SK-MEL-5 (cell line): ENCODE measurements at regions not wholly inside any gene's neighbourhood (a gene's known extent, or its start where the extent isn't known, plus 50 kb on each side); places are given as distances from the start of the nearest gene placed in this dataset.
"Not testable (repeated sequence)": the region's sequence is repeated elsewhere in the genome, so short reads cannot be mapped to it uniquely, and the experiment has no call there.

ENCODE experiments used
- DNase-seq: peaks from one replicate; pipeline ENCODE4 v3.0.0-alpha.2; 2016; ENCODE audit warnings: low read depth, low spot score
- in situ Hi-C: cut with HindIII; loops from 2 replicates; pipeline ENCODE4 v1.10.0; 2016; ENCODE audit warnings: low sequenced_read_pairs, high pct_unique_total_duplicates, low pct_unique_long_range_greater_than_20kb

DNA sequence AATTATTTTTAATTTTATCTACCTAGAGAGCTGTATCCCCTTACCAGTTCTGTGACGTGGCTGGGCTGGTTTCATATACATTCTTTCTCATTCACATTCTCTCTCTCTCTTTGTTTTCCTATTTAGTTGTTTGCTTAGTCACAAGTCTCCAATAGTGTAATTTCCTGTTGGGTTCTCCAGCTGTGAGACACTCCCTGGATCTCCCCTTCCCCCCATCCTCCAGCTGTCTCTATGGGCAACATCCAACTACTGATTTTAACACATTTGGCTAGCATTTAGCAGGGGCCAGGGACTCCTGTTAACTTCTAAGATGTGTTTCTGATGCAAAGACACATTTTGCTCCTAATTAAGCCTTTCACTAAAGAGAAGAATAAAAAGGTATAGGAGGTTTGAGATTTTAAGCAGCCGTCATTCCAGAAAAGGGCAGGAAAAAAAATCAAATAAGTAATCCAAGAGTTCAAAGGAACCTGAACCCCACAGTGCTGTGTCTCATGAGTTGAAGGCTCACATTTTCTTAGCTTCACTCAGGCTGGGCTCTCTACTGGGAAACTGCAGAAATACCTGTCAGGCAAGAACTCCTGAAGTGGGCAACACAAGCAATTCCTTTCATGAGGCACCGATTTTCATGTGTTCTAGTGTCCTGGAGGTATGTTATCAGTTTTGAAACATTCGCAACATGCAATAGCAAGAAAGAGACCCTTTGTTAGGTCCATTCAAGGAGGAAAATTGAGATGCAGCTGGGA, 198.7 kb upstream of the C9orf72 start:
- in situ Hi-C loops = no loop called here
- DNase-seq = no peak

DNA sequence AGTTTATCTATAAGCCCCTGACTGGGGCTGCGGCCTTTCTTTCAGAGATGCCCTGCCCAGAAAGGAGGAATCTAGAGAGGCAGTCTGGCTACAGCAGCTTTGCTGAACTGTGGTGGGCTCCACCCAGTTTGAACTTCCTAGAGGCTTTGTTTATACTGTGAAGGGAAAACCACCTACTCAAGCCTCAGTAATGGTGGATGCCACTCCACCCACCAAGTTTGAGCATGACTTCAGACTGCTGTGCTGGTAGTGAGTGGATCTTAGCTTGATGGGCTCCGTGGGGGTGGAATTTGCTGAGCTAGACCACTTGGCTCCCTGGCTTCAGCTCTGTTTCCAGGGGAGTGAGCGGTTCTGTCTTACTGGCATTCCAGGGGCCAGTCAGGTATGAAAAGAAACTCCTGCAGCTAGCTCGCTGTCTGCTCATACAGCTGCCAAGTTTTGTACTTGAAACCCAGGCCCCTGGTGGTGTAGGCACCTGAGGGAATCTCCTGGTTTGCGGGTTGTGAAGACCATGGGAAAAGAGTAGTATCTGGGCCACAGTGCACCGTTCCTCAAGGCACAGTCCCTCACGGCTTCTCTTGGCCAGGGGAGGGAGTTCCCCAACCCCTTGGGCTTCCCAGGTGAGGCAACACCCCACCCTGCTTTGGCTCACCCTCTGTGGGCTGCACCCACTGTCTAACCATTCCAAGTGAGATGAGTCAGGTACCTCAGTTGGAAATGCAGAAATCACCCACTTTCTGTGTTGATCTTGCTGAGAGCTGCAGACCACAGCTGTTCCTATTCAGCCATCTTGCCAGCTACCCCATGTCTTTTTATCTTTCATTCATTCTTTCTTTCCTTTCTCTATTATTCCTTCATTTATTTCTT, 211.8 kb upstream of the C9orf72 start:
- in situ Hi-C loops = no loop called here
- no peak for DNase-seq

DNA sequence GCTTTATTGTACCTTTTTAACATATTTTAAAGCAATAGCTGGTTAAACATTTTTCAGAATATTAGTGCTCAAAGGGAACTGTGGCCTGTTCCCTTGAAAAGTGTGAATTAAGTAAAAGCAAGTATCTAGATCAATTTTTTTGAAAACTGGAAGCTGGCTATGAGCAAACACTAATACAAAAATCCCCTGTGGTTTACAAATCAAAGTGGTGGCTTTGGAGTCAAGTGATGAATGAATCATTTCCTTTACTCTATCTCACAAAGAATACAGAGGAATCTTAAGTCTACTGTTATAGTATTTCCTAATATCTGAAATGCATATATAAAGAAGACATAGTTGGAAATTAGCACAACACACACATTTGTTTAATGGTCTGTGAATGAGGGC, 212.4 kb upstream of the C9orf72 start:
- DNase-seq = peak; percentile 16

DNA sequence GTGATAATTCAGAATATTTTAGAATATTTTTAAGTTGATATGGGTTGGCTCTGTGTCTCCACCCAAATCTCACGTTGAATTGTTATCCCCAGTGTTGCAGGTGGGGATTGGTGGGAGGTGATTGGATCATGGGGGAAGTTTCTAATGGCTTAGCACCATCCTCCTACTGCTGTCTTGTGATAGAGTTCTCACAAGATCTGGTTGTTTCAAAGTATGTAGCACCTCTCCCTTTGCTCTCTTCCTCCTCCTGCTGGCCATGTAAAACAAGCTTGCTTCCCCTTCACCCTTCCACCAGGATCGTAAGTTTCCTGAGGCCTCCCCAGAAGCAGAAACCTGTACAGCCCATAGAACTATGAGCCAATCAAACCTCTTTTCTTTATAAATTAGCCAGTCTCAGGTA, 214.6 kb upstream of the C9orf72 start:
- in situ Hi-C loops = no loop called here
- peak; percentile 44 for DNase-seq

More for the DNA sequence above, 212.4 kb upstream of the C9orf72 start:
- in situ Hi-C loops = no loop called here

DNA sequence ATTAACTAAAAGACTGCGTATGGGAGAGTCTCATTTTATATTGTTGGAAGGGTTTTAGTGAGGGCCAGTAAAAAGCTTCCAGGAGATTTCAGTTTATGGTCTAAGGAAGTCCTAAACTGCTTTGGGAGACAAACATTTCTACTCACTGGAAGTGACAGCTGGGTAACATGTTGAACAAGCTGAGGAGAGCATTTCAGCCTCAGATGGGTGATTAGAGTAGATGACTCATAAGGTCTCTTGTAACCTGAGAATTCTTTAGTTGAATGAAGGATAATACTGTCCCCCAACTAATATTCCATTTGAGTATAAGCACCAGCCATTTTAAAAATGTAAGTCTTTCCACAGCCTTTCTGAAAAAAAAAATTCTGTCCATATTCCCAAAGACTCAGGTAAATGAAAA, 218.0 kb upstream of the C9orf72 start:
- in situ Hi-C loops = no loop called here
- DNase-seq = no peak

DNA sequence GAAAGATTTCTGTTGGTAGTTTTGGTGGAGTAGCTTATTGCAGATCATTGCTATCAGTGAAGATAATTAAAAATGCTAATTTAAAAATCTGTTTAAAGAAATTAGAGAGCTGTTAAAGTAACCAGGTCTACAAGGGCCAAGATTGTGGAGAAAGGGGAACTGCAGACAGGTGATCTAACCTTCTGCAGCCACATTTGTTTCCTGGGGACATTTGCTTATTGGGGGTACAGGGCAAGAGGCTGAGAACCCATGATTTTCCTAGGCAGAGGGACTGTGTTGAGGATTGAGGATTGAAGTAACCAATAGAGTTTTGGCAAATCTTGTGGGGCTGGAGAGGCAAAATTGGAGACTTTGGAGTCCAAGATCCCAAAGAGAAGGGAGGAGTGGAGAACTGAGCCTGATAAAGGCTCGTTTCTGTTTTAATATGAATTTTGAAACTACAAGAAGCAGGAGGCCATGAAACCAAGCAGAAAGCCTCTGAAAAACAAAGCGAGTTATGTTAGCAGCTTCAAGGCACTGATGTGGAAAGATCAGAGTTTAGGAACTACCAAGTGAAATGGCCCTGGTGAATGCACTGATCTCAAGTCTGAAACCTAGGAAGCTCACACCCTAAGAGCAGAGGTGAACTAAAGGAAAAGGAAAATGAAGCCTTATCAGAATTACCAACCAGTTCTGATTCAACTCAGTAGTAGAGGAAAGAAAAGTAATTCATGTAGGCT, 219.8 kb upstream of the C9orf72 start:
- in situ Hi-C loops = no loop called here

DNA sequence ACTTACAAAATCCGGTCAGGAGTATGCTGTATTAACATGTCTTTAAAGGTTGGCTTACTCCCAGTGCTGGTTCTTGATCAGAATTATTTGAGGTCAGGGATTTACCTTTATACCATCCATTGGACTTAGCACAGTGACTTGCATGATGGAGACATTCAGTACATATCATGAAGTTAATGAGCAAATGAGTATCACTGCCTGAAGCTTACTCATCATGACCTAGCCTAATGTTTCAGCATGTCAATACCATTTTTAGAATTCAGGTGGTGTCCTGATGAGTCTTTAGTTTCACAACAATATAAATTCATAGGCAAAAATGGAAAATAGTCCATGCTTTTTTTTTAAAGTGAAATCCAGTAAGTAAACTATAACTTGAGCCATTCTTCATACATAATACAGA, 226.0 kb upstream of the C9orf72 start:
- in situ Hi-C loops = no loop called here
- DNase-seq = no peak

More for the DNA sequence above, 219.8 kb upstream of the C9orf72 start:
- DNase-seq = no peak

DNA sequence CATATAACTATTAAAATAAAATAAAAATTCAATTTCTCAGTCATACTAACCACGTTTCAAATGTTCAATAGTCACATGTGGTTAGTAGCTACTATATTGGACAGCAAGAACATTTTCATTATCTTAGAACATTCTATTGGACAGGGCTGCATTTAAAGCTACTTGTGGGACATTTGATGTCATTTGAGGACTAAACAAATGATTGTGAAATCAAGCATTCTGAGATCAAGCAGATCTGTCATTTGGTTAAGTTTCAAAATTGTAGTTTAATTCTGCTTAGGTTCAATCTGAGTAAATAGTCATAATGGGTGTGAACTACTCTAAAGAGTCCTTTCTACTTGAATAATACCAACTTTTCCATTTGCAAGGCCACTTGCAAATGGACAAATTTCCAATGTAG, 226.9 kb upstream of the C9orf72 start:
- in situ Hi-C loops = no loop called here
- no peak for DNase-seq

DNA sequence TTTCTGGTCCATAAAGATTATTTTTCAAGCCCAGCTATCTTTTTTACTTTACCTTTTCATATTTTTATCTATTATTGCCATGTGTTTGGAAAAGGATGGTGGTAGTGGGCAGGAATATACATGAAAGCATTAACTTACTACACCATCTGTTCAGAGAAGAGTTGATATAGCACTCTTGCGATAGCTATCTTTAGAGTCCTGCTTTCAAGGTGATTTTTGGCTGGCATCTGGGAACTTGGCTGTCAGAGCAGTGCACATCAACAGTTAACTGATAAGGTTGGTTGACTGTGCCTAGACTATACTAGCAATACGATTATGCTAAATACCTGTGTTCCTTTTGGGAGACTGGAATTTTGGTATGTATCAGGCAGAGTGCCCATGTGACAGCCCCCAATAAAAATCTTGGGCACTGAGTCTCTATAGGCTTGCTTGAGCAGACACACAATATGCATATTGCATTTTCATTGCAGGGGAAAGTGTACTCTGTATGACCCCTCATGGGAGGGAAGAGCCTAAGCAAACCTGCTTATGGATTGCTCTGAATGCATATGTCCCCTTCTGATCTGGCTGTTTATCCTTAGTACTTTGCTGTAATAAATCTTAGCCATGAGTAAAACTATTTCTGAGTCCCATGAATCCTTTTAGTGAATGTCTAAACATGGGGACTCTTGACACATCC, 227.6 kb upstream of the C9orf72 start:
- in situ Hi-C loops = no loop called here
- DNase-seq = no peak

DNA sequence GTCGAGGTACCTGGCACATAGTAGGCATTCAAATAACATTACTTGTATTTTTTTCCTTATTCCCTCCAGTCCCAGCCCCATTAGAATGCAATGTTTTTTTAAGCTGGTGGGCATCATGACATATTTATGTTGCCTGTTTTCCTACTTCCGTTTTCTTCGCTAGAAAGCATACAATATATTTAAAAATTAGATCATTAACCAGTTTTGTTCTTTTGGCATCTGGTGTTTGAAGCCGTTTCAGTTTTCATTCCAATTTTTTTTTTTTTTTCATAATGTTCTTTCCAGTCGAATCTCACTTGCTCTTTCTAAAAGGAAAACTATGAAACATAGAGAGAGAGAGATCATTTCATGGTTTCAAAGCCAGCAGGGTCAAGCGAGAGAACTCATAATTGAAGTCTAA, 228.3 kb upstream of the C9orf72 start:
- no peak for DNase-seq
- in situ Hi-C loops = no loop called here

DNA sequence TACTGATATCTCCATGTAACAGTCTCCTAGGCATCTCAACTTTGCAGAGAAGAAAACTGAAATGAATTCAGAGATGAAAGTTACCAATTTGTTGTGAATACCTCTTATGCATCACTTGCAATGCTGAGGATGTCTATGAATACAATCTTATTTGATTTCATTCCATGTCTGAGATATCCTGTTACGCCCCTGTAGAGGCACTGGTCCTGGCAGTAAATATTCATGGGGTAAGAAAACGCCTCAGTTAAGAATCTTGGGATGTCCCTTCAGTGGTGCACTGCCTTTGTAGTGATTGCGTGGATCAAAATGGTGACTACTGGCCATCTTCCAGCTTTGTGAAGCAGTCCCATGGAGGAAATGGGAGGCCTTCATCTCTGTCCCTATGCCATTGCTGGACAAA, 229.1 kb upstream of the C9orf72 start:
- no peak for DNase-seq
- in situ Hi-C loops = no loop called here

DNA sequence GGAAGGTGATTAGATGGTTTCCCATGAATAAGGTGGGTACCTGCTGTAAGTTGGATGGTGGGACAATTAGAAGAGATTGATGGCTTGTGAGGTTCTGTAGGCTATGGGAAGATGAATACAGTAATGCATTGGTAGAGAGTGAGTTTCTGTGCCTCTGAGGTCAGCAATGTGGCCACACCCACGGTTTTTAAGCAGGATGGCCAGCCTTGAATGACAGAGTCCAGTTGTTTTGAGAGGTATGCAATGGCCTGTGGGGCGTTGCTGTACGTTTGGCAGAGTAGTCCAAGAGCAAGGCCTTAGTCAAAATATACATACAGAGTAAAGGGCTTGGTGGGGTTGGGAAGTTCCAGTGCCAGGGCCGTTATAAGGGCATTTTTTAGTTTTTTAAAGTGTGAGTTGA, 235.6 kb upstream of the C9orf72 start:
- in situ Hi-C loops = no loop called here
- no peak for DNase-seq

DNA sequence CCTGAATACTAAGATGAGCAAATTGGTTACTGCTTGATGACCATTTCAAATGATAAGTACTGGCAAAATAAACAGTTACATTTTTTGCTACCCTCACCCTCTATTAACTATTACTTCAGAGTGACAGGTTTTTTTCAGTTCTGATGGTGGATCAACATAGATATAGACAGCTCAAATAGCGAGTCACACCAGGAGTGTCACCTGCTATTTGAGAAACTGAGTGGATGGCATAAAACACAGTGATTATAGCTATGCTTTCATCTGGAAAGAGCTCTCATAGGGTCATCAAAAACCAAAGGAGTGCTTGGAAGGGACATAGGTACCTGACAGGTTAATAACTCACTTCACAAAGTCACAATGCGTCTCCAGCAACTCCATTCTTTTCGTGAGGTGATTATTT, 244.5 kb upstream of the C9orf72 start:
- no peak for DNase-seq

DNA sequence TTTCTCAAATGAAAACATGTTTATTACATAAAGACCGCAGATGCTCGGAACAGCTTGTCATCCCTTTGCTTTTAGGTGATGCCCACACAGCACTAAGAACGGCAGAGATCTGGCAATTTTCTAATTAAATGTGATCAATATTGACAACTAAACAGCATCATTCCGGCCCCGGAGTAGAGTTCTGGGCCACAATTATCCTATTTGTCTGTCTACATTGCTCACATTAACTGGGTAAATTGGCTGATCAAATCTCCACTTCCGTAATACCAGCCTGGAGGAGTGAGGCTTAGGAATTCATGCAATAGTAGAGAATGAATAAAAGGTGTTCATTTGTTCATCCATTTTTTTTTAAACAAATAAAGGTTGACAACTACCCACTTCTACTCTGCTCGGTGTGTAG, 245.1 kb upstream of the C9orf72 start:
- no peak for DNase-seq
- in situ Hi-C loops = no loop called here

More for the DNA sequence above, 244.5 kb upstream of the C9orf72 start:
- in situ Hi-C loops = no loop called here

DNA sequence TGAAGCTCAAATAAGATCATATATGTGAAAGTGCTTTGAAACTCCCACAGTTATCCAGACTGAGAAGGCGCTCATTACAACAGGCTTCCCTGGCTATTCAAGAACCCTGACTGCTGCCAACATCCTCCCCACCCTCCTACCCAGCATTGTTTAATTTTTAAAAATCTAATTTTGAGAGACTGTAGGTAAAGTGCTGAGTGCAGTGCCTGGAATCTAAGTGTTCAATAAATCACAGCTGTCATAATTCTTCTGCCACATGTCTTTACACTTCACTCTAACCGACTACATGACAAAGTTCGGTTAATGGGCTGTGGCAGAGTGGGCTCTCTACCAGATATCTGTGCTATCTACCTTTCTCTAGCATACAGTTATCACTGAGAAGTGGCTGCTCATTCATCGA, 255.6 kb upstream of the C9orf72 start:
- DNase-seq = no peak
- in situ Hi-C loops = no loop called here

DNA sequence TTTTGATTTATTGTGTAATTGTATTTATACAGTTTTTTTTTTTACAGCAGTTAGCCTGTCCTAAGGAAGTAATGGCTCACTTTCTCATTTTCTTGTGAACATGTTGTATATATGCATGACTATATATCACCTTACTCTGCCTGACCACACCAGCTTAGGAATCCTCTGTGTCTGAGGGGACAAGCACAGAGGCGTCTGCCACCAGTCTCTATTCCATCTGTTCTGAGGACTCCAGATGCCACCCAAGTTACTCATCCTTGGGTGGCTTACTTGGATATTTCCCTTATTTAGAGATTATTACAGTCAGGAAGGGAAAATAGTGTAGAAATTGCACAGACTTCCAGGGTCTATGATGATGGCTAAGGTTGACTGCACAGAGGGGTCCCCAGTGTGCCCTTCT, 256.3 kb upstream of the C9orf72 start:
- in situ Hi-C loops = no loop called here
- no peak for DNase-seq

DNA sequence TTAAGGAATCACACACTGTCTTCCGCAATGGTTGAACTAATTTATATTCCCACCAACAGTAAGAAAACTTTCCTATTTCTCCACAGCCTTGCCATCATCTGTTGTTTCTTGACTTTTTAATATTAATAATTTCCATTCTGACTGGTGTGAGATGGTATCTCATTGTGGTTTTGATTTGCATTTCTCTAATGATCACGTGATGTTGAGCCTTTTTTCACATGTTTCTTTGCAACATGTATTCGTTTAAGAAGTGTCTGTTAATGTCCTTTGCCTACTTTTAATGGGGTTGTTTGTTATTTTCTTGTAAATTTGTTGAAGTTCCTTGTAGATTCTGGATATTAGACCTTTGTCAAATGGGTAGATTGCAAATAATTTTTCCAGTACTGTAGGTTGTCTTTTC, 258.8 kb upstream of the C9orf72 start:
- in situ Hi-C loops, DNase-seq: not testable (repeated sequence)

DNA sequence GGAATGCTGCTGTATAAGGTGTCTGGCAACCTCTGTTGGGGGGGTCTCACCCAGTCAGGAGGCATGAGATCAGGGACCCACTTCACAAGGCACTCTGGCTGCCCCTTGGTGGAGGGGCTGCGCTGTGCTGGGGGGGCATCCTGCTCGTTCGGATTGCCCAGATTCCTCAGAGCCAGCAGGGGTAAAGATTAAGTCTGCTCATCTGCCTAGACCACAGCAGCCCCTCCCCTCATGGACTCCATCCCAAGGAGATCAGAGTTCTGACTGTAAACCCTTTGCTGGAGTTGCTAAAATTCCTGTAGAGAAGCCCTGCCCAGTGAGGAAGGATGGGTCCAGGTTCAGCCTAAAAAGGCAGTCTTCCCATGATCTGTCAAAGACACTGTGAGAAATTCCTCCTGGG, 262.0 kb upstream of the C9orf72 start:
- in situ Hi-C loops = no loop called here
- DNase-seq = no peak
